Calu3 (cell line): ENCODE measurements at regions not wholly inside any gene's neighbourhood (a gene's known extent, or its start where the extent isn't known, plus 50 kb on each side); places are given as distances from the start of the nearest gene placed in this dataset.

Experiments
- BruUV-seq: library from RNA; stranded (reverse); fragments of 400-500 nt; replicated peaks from 2 replicates; lab custom pipeline; 2021; lab: Mats Ljungman, UMichigan
- CTCF ChIA-PET: fragments of 300-600 bp; sonication (Branson Sonifier 250); formaldehyde crosslinking; loops from one replicate; lab custom pipeline; 2022; ENCODE audit warnings: antibody characterized with exemption; lab: Charles Lee
- DNase-seq: peaks from one replicate; pipeline ENCODE4 v3.0.0; 2022
- H3K27ac Mint-ChIP-seq: one replicate; pipeline ENCODE4 v1.8.0; 2022; ENCODE audit warnings: mixed read lengths; ENCODE audit not compliant: unreplicated experiment
- H3K27me3 Mint-ChIP-seq: one replicate; pipeline ENCODE4 v1.8.0; 2022; ENCODE audit warnings: mixed read lengths; ENCODE audit not compliant: unreplicated experiment
- H3K36me3 Mint-ChIP-seq: one replicate; pipeline ENCODE4 v1.8.0; 2022; ENCODE audit warnings: mild to moderate bottlenecking, moderate library complexity, mixed read lengths; ENCODE audit not compliant: insufficient read depth, unreplicated experiment
- H3K4me1 Mint-ChIP-seq: one replicate; pipeline ENCODE4 v1.8.0; 2022; ENCODE audit warnings: mild to moderate bottlenecking, low read depth, mixed read lengths; ENCODE audit not compliant: unreplicated experiment
- H3K4me3 Mint-ChIP-seq: one replicate; pipeline ENCODE4 v1.8.0; 2022; ENCODE audit warnings: mild to moderate bottlenecking, low read depth, moderate library complexity, mixed read lengths; ENCODE audit not compliant: unreplicated experiment
- H3K9me3 Mint-ChIP-seq: one replicate; pipeline ENCODE4 v1.8.0; 2022; ENCODE audit warnings: low read depth, mixed read lengths; ENCODE audit not compliant: unreplicated experiment
- CTCF ChIP-seq: fragments of 200-600 bp; IDR thresholded peaks from one replicate; pipeline ENCODE4 v1.8.0; 2022; ENCODE audit warnings: antibody characterized with exemption; ENCODE audit not compliant: unreplicated experiment
- intact Hi-C: fragments of 100-400 bp; cut with micrococcal nuclease; formaldehyde crosslinking; loops from one replicate; pipeline ENCODE4 v1.10.0; 2022; ENCODE audit not compliant: unreplicated experiment

DNA sequence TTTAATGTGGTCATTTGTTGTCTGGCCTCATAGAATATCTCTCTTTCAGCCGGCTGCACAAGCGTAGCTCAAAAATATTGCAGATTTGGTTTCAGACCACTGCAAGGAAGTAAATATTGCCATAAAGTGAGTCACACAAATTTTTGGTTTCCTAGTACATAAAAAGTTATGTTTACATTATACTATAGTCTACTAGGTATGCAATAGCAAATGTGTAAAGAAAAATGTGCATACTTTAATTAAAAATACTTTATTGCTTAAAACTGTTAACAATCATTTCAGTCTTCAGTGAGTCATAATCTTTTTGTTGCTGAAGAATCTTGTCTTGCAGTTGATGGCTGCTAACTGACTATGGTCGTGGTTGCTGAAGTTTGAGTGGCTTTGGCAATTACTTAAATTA, 425.1 kb upstream of the ROBO1 start:
- no peaks in the 10 kb centered on the region for H3K36me3 Mint-ChIP-seq
- BruUV-seq: no TSS peak

GRCh38 chr3:80190051-80190450, 422.3 kb upstream of the ROBO1 start:
- DNase-seq: peak; percentile 38
- H3K27me3 Mint-ChIP-seq: no peaks in the 10 kb centered on the region

More for the DNA sequence above, 425.1 kb upstream of the ROBO1 start:
- Mint-ChIP-seq H3K27ac (peak overlapping the region; percentile 45), H3K4me3 (no peak overlapping the region), H3K4me1 (peaks cover 38% of the 10 kb centered on the region), H3K27me3 (no peaks in the 10 kb centered on the region), H3K9me3 (peaks cover 2% of the 10 kb centered on the region)
- CTCF ChIA-PET: no interaction called here
- no peak for DNase-seq
- no peak for TF ChIP-seq CTCF
- intact Hi-C loops: loop anchor here (5.0 to 10.0 kb wide), 2 partner anchors 126 to 198 kb away; no protein-coding TSS in a partner anchor

DNA sequence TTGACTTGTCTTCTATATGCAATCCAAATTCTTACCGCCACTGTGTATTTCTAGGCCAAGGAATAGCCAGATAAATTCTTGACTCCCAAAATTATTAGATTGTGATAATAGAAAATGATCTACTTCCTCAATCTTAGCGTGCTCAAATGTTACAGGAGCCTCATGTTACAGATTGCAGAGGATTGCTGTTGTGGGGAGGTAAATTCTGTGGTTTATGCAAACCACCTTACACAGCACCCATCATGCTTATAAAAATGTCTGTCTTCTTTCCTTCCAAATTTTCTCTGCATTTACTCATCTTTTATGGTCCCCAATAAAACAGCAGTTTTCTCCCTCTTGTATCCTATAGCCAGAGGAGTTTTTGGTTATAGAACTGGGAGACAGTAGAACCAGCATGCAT, 420.2 kb upstream of the ROBO1 start:
- CTCF ChIA-PET: no interaction called here
- BruUV-seq: no TSS peak
- DNase-seq: no peak
- Mint-ChIP-seq H3K9me3 (no peaks in the 10 kb centered on the region), H3K27me3 (no peaks in the 10 kb centered on the region), H3K36me3 (no peaks in the 10 kb centered on the region), H3K4me3 (no peak overlapping the region), H3K27ac (no peak overlapping the region), H3K4me1 (peaks cover 29% of the 10 kb centered on the region)
- intact Hi-C loops: no loop called here
- TF ChIP-seq CTCF: no peak

More at GRCh38 chr3:80190051-80190450, 422.3 kb upstream of the ROBO1 start:
- H3K27ac Mint-ChIP-seq: peak overlapping the region; percentile 83
- peak overlapping the region; percentile 36 for H3K4me3 Mint-ChIP-seq
- H3K36me3 Mint-ChIP-seq: no peaks in the 10 kb centered on the region
- peaks cover 38% of the 10 kb centered on the region for H3K4me1 Mint-ChIP-seq
- CTCF ChIA-PET: no interaction called here
- H3K9me3 Mint-ChIP-seq: peaks cover under 1% of the 10 kb centered on the region
- intact Hi-C loops: loop anchor here (5.0 to 10.0 kb wide), 2 partner anchors 123 to 195 kb away; no protein-coding TSS in a partner anchor
- BruUV-seq: no TSS peak
- TF ChIP-seq CTCF: no peak

- Mint-ChIP-seq H3K4me3 (no peak overlapping the region), H3K27me3 (no peaks in the 10 kb centered on the region), H3K27ac (no peak overlapping the region), H3K4me1 (no peaks in the 10 kb centered on the region), H3K9me3 (no peaks in the 10 kb centered on the region), H3K36me3 (no peaks in the 10 kb centered on the region)
- BruUV-seq: no TSS peak
- no peak for TF ChIP-seq CTCF
- no peak for DNase-seq
- intact Hi-C loops: no loop called here
- CTCF ChIA-PET: no interaction called here
Observed at GRCh38 chr3:80159990-80160506, 392.2 kb upstream of the ROBO1 start.
